ENCODE measurements at regions not wholly inside any gene's neighbourhood (a gene's known extent, or its start where the extent isn't known, plus 50 kb on each side); places are given as distances from the start of the nearest gene placed in this dataset.

DNA sequence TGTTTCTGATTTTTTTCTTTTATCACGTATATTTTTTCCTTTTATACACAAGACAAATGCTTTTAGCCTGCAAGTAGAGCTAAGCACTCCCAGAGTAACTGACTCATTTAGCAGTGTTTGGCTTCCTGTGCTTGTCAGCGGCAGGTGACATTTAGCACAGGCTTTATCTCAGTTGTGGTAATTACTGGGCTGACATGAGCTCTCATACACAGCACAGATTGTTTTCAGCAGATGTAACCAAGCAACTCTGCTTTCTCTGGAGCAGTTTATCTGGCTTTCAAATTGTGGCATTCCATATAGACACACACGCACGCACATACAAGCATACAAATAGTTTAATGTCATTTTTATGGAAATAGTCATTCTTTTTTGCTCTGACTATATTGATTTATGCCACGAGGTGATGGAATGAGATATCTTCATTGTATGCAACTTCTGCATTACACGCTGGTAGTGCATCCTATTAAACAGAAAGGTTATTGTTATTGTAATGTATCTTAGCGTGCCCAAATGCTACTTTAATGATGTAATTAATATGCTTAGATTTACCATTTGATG lies 379.0 kb upstream of the GRAMD2B start:
- TF ChIP-seq, protein P1, sequence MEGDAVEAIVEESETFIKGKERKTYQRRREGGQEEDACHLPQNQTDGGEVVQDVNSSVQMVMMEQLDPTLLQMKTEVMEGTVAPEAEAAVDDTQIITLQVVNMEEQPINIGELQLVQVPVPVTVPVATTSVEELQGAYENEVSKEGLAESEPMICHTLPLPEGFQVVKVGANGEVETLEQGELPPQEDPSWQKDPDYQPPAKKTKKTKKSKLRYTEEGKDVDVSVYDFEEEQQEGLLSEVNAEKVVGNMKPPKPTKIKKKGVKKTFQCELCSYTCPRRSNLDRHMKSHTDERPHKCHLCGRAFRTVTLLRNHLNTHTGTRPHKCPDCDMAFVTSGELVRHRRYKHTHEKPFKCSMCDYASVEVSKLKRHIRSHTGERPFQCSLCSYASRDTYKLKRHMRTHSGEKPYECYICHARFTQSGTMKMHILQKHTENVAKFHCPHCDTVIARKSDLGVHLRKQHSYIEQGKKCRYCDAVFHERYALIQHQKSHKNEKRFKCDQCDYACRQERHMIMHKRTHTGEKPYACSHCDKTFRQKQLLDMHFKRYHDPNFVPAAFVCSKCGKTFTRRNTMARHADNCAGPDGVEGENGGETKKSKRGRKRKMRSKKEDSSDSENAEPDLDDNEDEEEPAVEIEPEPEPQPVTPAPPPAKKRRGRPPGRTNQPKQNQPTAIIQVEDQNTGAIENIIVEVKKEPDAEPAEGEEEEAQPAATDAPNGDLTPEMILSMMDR (IDR thresholded peaks at IDR 0.05), result no peak
- TF ChIP-seq EZH2phosphoT487 (IDR thresholded peaks at IDR 0.05), result no peak
